Transverse colon (tissue), 4 donors: ENCODE measurements at regions not wholly inside any gene's neighbourhood (a gene's known extent, or its start where the extent isn't known, plus 50 kb on each side); places are given as distances from the start of the nearest gene placed in this dataset.
"Not testable (repeated sequence)": the region's sequence is repeated elsewhere in the genome, so short reads cannot be mapped to it uniquely, and the experiment has no call there.

Experiments used
- DNase-seq: peaks from one replicate; pipeline ENCODE4 v3.0.0-alpha.2; 2019
- H3K27ac ChIP-seq, 4 donors: fragments of 200-600 bp; sonication (generic); 2 replicates each; pipeline ENCODE4 v1.5.1; 2016 to 2018; ENCODE audit warnings: inconsistent platforms in 4 of 4
- H3K27me3 ChIP-seq: fragments of 200-600 bp; sonication (generic); 2 replicates; pipeline ENCODE4 v1.5.1; 2017; ENCODE audit warnings: inconsistent platforms
- H3K36me3 ChIP-seq, 4 donors: fragments of 200-600 bp; sonication (generic); 2 replicates each; pipeline ENCODE4 v1.5.1; 2017 to 2019; ENCODE audit warnings: inconsistent platforms in 4 of 4
- H3K4me1 ChIP-seq, 4 donors: fragments of 200-600 bp; sonication (generic); 2 replicates each; pipeline ENCODE4 v1.5.1; 2017 to 2020; ENCODE audit warnings: inconsistent platforms in 4 of 4
- H3K4me3 ChIP-seq, 4 donors: fragments of 200-600 bp; sonication (generic); 1 replicate in 1 of 4; 2 replicates in 3 of 4; pipeline versions ENCODE4 v1.5.1 to v1.6.1; 2017 to 2019; ENCODE audit warnings: inconsistent platforms in 4 of 4
- H3K9me3 ChIP-seq, 2 donors: fragments of 200-600 bp; sonication (generic); 2 replicates each; pipeline ENCODE4 v1.5.1; 2017 to 2019; ENCODE audit warnings: inconsistent platforms in 2 of 2
- CTCF ChIP-seq, 5 experiments: fragments of 200-600 bp in 3 of 5; fragments of 450-650 bp in 2 of 5; sonication (generic) in 3 of 5; IDR thresholded peaks; 1 replicate in 2 of 5; 2 replicates in 3 of 5; pipeline ENCODE4 v1.5.1; 2016 to 2017; ENCODE audit warnings: antibody characterized with exemption in 5 of 5, inconsistent platforms in 3 of 5, mild to moderate bottlenecking in 2 of 5, moderate library complexity in 1 of 5
- EP300 ChIP-seq: sonication (generic); formaldehyde crosslinking; IDR thresholded peaks from one replicate; pipeline ENCODE4 v1.6.1; 2017; ENCODE audit warnings: antibody characterized with exemption, low read depth
- POLR2A ChIP-seq: fragments of 450-650 bp; IDR thresholded peaks from one replicate; pipeline ENCODE4 v1.6.1; 2016; ENCODE audit warnings: antibody characterized with exemption, mild to moderate bottlenecking, moderate library complexity
- POLR2AphosphoS5 ChIP-seq, 3 donors: sonication (generic); formaldehyde crosslinking; IDR thresholded peaks; one replicate each; pipeline ENCODE4 v1.6.1; 2016; ENCODE audit warnings: antibody characterized with exemption in 3 of 3
- WGBS, 2 donors: methylation state at CpG; one replicate each; pipeline ENCODE4 v1.1.5; 2018; ENCODE audit warnings: low coverage in 1 of 2; 5-methylcytosine and 5-hydroxymethylcytosine counted together
- in situ Hi-C, 4 donors: fragments of 200-750 bp; cut with MboI; loops; one replicate each; pipeline versions ENCODE4 v1.15.0 to v1.15.1; 2017; ENCODE audit warnings: low sequenced_read_pairs in 3 of 4, low pct_ligation_motif_present in 1 of 4, low pct_unique_long_range_greater_than_20kb in 1 of 4
- intact Hi-C: fragments of 100-400 bp; cut with DNase I; formaldehyde crosslinking; loops from one replicate; pipeline ENCODE4 v1.15.1; 2023; ENCODE audit warnings: low total_unique reads

DNA sequence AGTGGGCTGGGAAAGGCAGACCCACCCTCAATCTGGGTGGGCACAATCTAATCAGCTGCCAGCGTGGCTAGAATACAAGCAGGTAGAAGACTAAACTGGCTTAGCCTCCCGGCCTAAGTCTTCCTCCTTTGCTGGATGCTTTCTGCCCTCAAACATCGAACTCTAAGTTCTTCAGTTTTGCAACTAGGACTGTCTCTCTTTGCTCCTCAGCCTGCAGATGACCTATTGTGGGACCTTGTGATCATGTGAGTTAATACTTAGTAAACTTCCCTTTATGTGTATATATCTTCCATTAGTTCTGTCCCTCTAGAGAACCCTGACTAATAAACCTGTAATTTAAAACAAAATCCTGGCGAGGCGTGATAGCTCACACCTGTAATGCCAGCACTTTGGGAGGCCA, 51.8 kb upstream of the SLC39A8 start:
- in situ Hi-C loops, H3K36me3 ChIP-seq, H3K27me3 ChIP-seq, H3K4me1 ChIP-seq, DNase-seq, H3K9me3 ChIP-seq, H3K27ac ChIP-seq, H3K4me3 ChIP-seq: not testable (repeated sequence)
- WGBS, 2 donors, result 90 to 100% methylated on average over 2 to 5 of the region's 5 CpGs
- intact Hi-C loops, result loop anchor here (10.0 kb wide), 1 partner anchor 1842 kb away; no protein-coding TSS in a partner anchor

DNA sequence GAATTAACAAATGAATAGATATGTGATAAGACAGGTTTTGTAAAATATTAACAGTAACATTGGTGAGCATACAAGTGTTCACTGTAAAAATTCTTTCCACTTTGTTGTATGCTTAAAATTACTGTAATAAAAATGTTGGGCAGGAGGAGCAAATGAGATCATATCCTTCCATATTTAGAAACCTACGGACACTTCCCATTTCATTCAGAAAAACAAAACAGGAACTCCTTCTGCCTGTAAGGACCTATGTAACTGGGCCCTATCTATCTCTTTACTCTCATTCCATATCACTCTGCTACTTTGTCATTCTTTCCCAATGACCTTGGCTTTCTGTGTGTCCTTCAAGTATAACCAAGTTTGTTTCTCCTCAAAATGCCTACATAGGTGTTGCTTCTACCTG, 53.7 kb upstream of the SLC39A8 start:
- in situ Hi-C loops (no loop called here), intact Hi-C loops (loop anchor here (10.0 kb wide), 1 partner anchor 1844 kb away; no protein-coding TSS in a partner anchor)
- Histone ChIP-seq H3K27me3 (no peaks in the 10 kb centered on the region), H3K4me3 (no peak overlapping the region), H3K9me3 (no peaks in the 10 kb centered on the region), H3K27ac (no peak overlapping the region), H3K4me1 (peaks cover 0 to 6% (median 3%) of the 10 kb centered on the region in 4 donors), H3K36me3 (no peaks in the 10 kb centered on the region)
- WGBS, 2 donors, result 30 to 38% methylated on average over 1 of the region's 1 CpG
- TF ChIP-seq EP300 (no peak), POLR2AphosphoS5 (IDR thresholded peaks at IDR 0.05) (no peak), CTCF (IDR thresholded peaks at IDR 0.05) (no peak), POLR2A (no peak)
- DNase-seq, result no peak

DNA sequence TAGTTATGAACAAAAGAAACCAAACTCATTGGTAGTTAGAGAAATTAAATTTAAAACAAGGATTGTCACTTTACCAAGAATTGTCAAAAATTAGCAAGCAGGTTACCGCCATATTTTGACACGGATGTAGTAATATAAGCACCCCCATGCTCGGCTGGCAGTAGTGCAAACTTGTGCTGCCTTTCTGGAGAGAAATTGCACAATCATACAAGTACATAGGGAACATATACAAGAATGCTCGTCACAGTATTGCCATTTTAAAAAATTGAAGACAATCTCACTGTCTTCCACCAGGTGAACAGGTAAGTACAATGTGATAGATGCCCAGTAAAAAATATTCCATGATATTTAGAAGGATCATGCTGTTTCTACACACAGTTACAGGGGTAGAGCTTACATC, 55.6 kb upstream of the SLC39A8 start:
- no peaks in the 10 kb centered on the region for H3K27me3 ChIP-seq
- H3K9me3 ChIP-seq, result no peaks in the 10 kb centered on the region
- TF ChIP-seq CTCF (IDR thresholded peaks at IDR 0.05) (no peak), POLR2AphosphoS5 (IDR thresholded peaks at IDR 0.05) (no peak), EP300 (no peak), POLR2A (no peak)
- H3K27ac ChIP-seq, result no peak overlapping the region
- no peaks in the 10 kb centered on the region for H3K36me3 ChIP-seq
- peaks cover 0 to 6% (median 3%) of the 10 kb centered on the region in 4 donors for H3K4me1 ChIP-seq
- in situ Hi-C loops, result no loop called here
- H3K4me3 ChIP-seq, result no peak overlapping the region
- intact Hi-C loops, result no loop called here
- no peak for DNase-seq
- 86 to 88% methylated on average over 4 of the region's 4 CpGs for WGBS, 2 donors

GRCh38 chr4:102402223-102402622, 56.9 kb upstream of the SLC39A8 start:
- 85 to 86% methylated on average over 2 of the region's 2 CpGs for WGBS, 2 donors

More at GRCh38 chr4:102402223-102402622, 56.9 kb upstream of the SLC39A8 start:
- no peak for DNase-seq
- Histone ChIP-seq H3K36me3 (no peaks in the 10 kb centered on the region), H3K27ac (no peak overlapping the region), H3K4me1 (peaks cover 0 to 6% (median 3%) of the 10 kb centered on the region in 4 donors), H3K9me3 (no peaks in the 10 kb centered on the region), H3K4me3 (no peak overlapping the region), H3K27me3 (no peaks in the 10 kb centered on the region)
- intact Hi-C loops (no loop called here), in situ Hi-C loops (no loop called here)
- TF ChIP-seq POLR2A, result no peak
- TF ChIP-seq CTCF (IDR thresholded peaks at IDR 0.05), result no peak
- TF ChIP-seq EP300, result no peak
- no peak for TF ChIP-seq POLR2AphosphoS5 (IDR thresholded peaks at IDR 0.05)
